ENCODE measurements at regions not wholly inside any gene's neighbourhood (a gene's known extent, or its start where the extent isn't known, plus 50 kb on each side); places are given as distances from the start of the nearest gene placed in this dataset.

GRCh38 chr3:117096549-117096948 is 387.0 kb downstream of the TUSC7 start:
- no peak for DNase-seq (ENCODE audit: low read depth)
- TF ChIP-seq CTCF (IDR thresholded peaks at IDR 0.05; ENCODE audit: low read depth, low read length, missing control alignments), result no peak

GRCh38 chr3:117097351-117097750 is 387.8 kb downstream of the TUSC7 start:
- DNase-seq (ENCODE audit: low read depth), result no peak
- no peak for TF ChIP-seq CTCF (IDR thresholded peaks at IDR 0.05; ENCODE audit: low read depth, low read length, missing control alignments)
- H3K4me3 ChIP-seq (ENCODE audit: low read depth, low read length), result no peak overlapping the region

More at GRCh38 chr3:117096549-117096948, 387.0 kb downstream of the TUSC7 start:
- no peak overlapping the region for H3K4me3 ChIP-seq (ENCODE audit: low read depth, low read length)

GRCh38 chr3:117101697-117102096 is 392.1 kb downstream of the TUSC7 start:
- DNase-seq (ENCODE audit: low read depth), result no peak
- H3K4me3 ChIP-seq (ENCODE audit: low read depth, low read length), result no peak overlapping the region
- no peak for TF ChIP-seq CTCF (IDR thresholded peaks at IDR 0.05; ENCODE audit: low read depth, low read length, missing control alignments)

GRCh38 chr3:117102426-117102825 is 392.8 kb downstream of the TUSC7 start:
- no peak overlapping the region for H3K4me3 ChIP-seq (ENCODE audit: low read depth, low read length)
- no peak for TF ChIP-seq CTCF (IDR thresholded peaks at IDR 0.05; ENCODE audit: low read depth, low read length, missing control alignments)
- DNase-seq (ENCODE audit: low read depth), result no peak

GRCh38 chr3:117103675-117104074 is 394.1 kb downstream of the TUSC7 start:
- H3K4me3 ChIP-seq (ENCODE audit: low read depth, low read length), result no peak overlapping the region
- no peak for DNase-seq (ENCODE audit: low read depth)
- no peak for TF ChIP-seq CTCF (IDR thresholded peaks at IDR 0.05; ENCODE audit: low read depth, low read length, missing control alignments)

GRCh38 chr3:117104381-117104780 is 394.8 kb downstream of the TUSC7 start:
- no peak for TF ChIP-seq CTCF (IDR thresholded peaks at IDR 0.05; ENCODE audit: low read depth, low read length, missing control alignments)
- no peak for DNase-seq (ENCODE audit: low read depth)
- H3K4me3 ChIP-seq (ENCODE audit: low read depth, low read length), result no peak overlapping the region

- no peak overlapping the region for H3K4me3 ChIP-seq (ENCODE audit: low read depth, low read length)
- TF ChIP-seq CTCF (IDR thresholded peaks at IDR 0.05; ENCODE audit: low read depth, low read length, missing control alignments), result no peak
- DNase-seq (ENCODE audit: low read depth), result no peak
Observed at GRCh38 chr3:117104792-117105191, 395.2 kb downstream of the TUSC7 start.

All from GM12864 (cell line).